ENCODE measurements at regions not wholly inside any gene's neighbourhood (a gene's known extent, or its start where the extent isn't known, plus 50 kb on each side); places are given as distances from the start of the nearest gene placed in this dataset.

DNA sequence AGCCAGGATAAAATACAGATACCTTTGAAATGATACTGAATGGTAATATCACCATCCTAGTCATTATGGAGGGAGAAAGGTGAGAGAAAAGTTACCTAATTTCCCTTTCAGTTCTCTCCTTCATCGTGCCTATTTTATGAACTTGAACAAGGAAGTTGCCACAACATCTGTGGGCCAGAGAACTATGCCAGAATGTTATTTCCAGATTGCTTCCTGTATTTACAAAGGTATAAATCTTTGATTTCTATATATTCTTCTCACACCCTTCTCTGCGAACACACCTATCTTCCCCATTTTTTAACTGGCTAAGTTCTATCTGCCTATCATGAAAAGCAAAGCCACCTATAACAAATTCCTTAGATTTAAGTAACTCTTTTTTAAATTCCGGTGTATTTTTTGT lies 163.6 kb upstream of the GRM7 start:
- TF ChIP-seq, protein P1, sequence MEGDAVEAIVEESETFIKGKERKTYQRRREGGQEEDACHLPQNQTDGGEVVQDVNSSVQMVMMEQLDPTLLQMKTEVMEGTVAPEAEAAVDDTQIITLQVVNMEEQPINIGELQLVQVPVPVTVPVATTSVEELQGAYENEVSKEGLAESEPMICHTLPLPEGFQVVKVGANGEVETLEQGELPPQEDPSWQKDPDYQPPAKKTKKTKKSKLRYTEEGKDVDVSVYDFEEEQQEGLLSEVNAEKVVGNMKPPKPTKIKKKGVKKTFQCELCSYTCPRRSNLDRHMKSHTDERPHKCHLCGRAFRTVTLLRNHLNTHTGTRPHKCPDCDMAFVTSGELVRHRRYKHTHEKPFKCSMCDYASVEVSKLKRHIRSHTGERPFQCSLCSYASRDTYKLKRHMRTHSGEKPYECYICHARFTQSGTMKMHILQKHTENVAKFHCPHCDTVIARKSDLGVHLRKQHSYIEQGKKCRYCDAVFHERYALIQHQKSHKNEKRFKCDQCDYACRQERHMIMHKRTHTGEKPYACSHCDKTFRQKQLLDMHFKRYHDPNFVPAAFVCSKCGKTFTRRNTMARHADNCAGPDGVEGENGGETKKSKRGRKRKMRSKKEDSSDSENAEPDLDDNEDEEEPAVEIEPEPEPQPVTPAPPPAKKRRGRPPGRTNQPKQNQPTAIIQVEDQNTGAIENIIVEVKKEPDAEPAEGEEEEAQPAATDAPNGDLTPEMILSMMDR (IDR thresholded peaks at IDR 0.05) = no peak
- TF ChIP-seq POLR2A (IDR thresholded peaks at IDR 0.05) = no peak
- no peak for TF ChIP-seq POLR2AphosphoS5 (IDR thresholded peaks at IDR 0.05)
